HG03571 (cell line): ENCODE measurements at regions not wholly inside any gene's neighbourhood (a gene's known extent, or its start where the extent isn't known, plus 50 kb on each side); places are given as distances from the start of the nearest gene placed in this dataset.
"Not testable (repeated sequence)": the region's sequence is repeated elsewhere in the genome, so short reads cannot be mapped to it uniquely, and the experiment has no call there.

ENCODE experiments used
- ATAC-seq: cut with Tn5 transposase; IDR thresholded peaks from one replicate; pipeline ENCODE4 v1.9.1; 2021; ENCODE audit not compliant: unreplicated experiment

- no peak for ATAC-seq
Observed at GRCh38 chr13:109336730-109337129, 449.7 kb downstream of the IRS2 start.

- no peak for ATAC-seq
Observed at GRCh38 chr13:109333893-109334651, 452.3 kb downstream of the IRS2 start.

- ATAC-seq = no peak
Observed at GRCh38 chr13:109332506-109333499, 453.6 kb downstream of the IRS2 start.

GRCh38 chr13:109331898-109332297, 454.5 kb downstream of the IRS2 start:
- ATAC-seq = no peak

- ATAC-seq = no peak
Observed at GRCh38 chr13:109331011-109331433, 455.4 kb downstream of the IRS2 start.

GRCh38 chr13:109330123-109330522, 456.3 kb downstream of the IRS2 start:
- ATAC-seq = no peak

- ATAC-seq = no peak
Observed at GRCh38 chr13:109329175-109329574, 457.2 kb downstream of the IRS2 start.

GRCh38 chr13:109326601-109327000, 459.8 kb downstream of the IRS2 start:
- ATAC-seq = no peak

GRCh38 chr13:109323338-109323737, 463.0 kb downstream of the IRS2 start:
- ATAC-seq = no peak

GRCh38 chr13:109318945-109319590, 467.3 kb downstream of the IRS2 start:
- ATAC-seq = no peak

- ATAC-seq = no peak
Observed at GRCh38 chr13:109315481-109315880, 470.9 kb downstream of the IRS2 start.

GRCh38 chr13:109314101-109314500, 472.3 kb downstream of the IRS2 start:
- ATAC-seq = no peak

GRCh38 chr13:109312399-109312798, 474.0 kb downstream of the IRS2 start:
- ATAC-seq = no peak

- ATAC-seq = not testable (repeated sequence)
Observed at GRCh38 chr13:109311431-109311976, 474.9 kb downstream of the IRS2 start.

- no peak for ATAC-seq
Observed at GRCh38 chr13:109309625-109310363, 476.6 kb downstream of the IRS2 start.

GRCh38 chr13:109307027-109307426, 479.4 kb downstream of the IRS2 start:
- no peak for ATAC-seq

- no peak for ATAC-seq
Observed at GRCh38 chr13:109301726-109302125, 484.7 kb downstream of the IRS2 start.

GRCh38 chr13:109301276-109301675, 485.1 kb downstream of the IRS2 start:
- ATAC-seq = no peak

GRCh38 chr13:109297628-109298027, 488.8 kb downstream of the IRS2 start:
- no peak for ATAC-seq

GRCh38 chr13:109293166-109293565, 493.2 kb downstream of the IRS2 start:
- ATAC-seq = no peak
